Neuronal stem cell (in vitro differentiated cells): ENCODE measurements at regions not wholly inside any gene's neighbourhood (a gene's known extent, or its start where the extent isn't known, plus 50 kb on each side); places are given as distances from the start of the nearest gene placed in this dataset.
"Not testable (repeated sequence)": the region's sequence is repeated elsewhere in the genome, so short reads cannot be mapped to it uniquely, and the experiment has no call there.

ENCODE experiments used
- DNase-seq: peaks from one replicate; pipeline ENCODE4 v3.0.0-alpha.2; 2013; ENCODE audit warnings: low spot score
- H2AFZ ChIP-seq: one replicate; pipeline ENCODE4 v1.6.1; 2013; ENCODE audit warnings: mild to moderate bottlenecking, low read length, inconsistent platforms
- H2AK5ac ChIP-seq: 2 replicates; pipeline ENCODE4 v1.6.1; 2013; ENCODE audit warnings: low read depth, mild to moderate bottlenecking, inconsistent platforms, low read length, moderate library complexity, mixed read lengths
- H2BK120ac ChIP-seq: 2 replicates; pipeline ENCODE4 v1.6.1; 2013; ENCODE audit warnings: low read depth, mild to moderate bottlenecking, inconsistent platforms, low read length, moderate library complexity, mixed read lengths
- H2BK12ac ChIP-seq: one replicate; pipeline ENCODE4 v1.6.1; 2013; ENCODE audit warnings: low read length, inconsistent platforms
- H2BK15ac ChIP-seq: 2 replicates; pipeline ENCODE4 v1.6.1; 2013; ENCODE audit warnings: mild to moderate bottlenecking, low read length, inconsistent platforms, mixed read lengths
- H2BK5ac ChIP-seq: one replicate; pipeline ENCODE4 v1.6.1; 2013; ENCODE audit warnings: inconsistent platforms, mild to moderate bottlenecking, low read length, moderate library complexity
- H3K14ac ChIP-seq: one replicate; pipeline ENCODE4 v1.6.1; 2013; ENCODE audit warnings: low read length, inconsistent platforms
- H3K18ac ChIP-seq: 2 replicates; pipeline ENCODE4 v1.6.1; 2013; ENCODE audit warnings: low read length, inconsistent platforms
- H3K23ac ChIP-seq: 2 replicates; pipeline ENCODE4 v1.6.1; 2013; ENCODE audit warnings: low read depth, mild to moderate bottlenecking, mixed read lengths, low read length, inconsistent platforms; ENCODE audit not compliant: poor library complexity
- H3K27ac ChIP-seq: replicated peaks from 3 replicates; pipeline ENCODE4 v1.5.1; 2013; ENCODE audit warnings: low read length, inconsistent platforms
- H3K27me3 ChIP-seq, 3 experiments: 2 replicates each; pipeline ENCODE4 v1.6.1; 2013; ENCODE audit warnings: low read length in 3 of 3, mild to moderate bottlenecking in 2 of 3, inconsistent platforms in 1 of 3, low read depth in 1 of 3, mixed read lengths in 1 of 3, moderate library complexity in 1 of 3; ENCODE audit not compliant: control insufficient read depth in 3 of 3, insufficient read depth in 3 of 3
- H3K36me3 ChIP-seq, 2 donors: replicated peaks in 1 of 2; 2 replicates each; pipeline ENCODE4 v1.6.1; 2013; ENCODE audit warnings: low read length in 2 of 2; ENCODE audit not compliant: control insufficient read depth in 2 of 2, insufficient read depth in 2 of 2
- H3K4ac ChIP-seq: 2 replicates; pipeline ENCODE4 v1.6.1; 2013; ENCODE audit warnings: inconsistent platforms, mild to moderate bottlenecking, low read length, moderate library complexity
- H3K4me1 ChIP-seq, 2 donors: 1 replicate in 1 of 2; 2 replicates in 1 of 2; pipeline ENCODE4 v1.6.1; 2013; ENCODE audit warnings: low read length in 2 of 2, low read depth in 1 of 2; ENCODE audit not compliant: control insufficient read depth in 2 of 2, insufficient read depth in 1 of 2
- H3K4me2 ChIP-seq: one replicate; pipeline ENCODE4 v1.6.1; 2013; ENCODE audit warnings: mild to moderate bottlenecking, low read length, inconsistent platforms; ENCODE audit not compliant: insufficient read depth, poor library complexity, severe bottlenecking
- H3K4me3 ChIP-seq, 2 donors: 2 replicates each; pipeline ENCODE4 v1.5.1; 2013; ENCODE audit warnings: low read length in 2 of 2, mild to moderate bottlenecking in 2 of 2, inconsistent platforms in 1 of 2, moderate library complexity in 1 of 2
- H3K79me1 ChIP-seq: one replicate; pipeline ENCODE4 v1.6.1; 2013; ENCODE audit warnings: low read depth, mild to moderate bottlenecking, inconsistent platforms, low read length, moderate library complexity
- H3K9ac ChIP-seq: one replicate; pipeline ENCODE4 v1.6.1; 2013; ENCODE audit warnings: mild to moderate bottlenecking, low read depth, low read length, inconsistent platforms; ENCODE audit not compliant: poor library complexity
- H3K9me3 ChIP-seq, 2 donors: replicated peaks in 1 of 2; 2 replicates each; pipeline versions ENCODE3 to v1.6.1; 2013; ENCODE audit warnings: low read length in 2 of 2, mild to moderate bottlenecking in 2 of 2, inconsistent platforms in 1 of 2, low read depth in 1 of 2, mixed read lengths in 1 of 2, moderate library complexity in 1 of 2; ENCODE audit not compliant: control insufficient read depth in 2 of 2, insufficient read depth in 1 of 2
- H4K8ac ChIP-seq: one replicate; pipeline ENCODE4 v1.6.1; 2013; ENCODE audit warnings: low read depth, mild to moderate bottlenecking, inconsistent platforms, low read length, moderate library complexity
- H4K91ac ChIP-seq: one replicate; pipeline ENCODE4 v1.6.1; 2013; ENCODE audit warnings: low read length, low read depth, mild to moderate bottlenecking, inconsistent platforms; ENCODE audit not compliant: poor library complexity
- WGBS, 2 donors: extraction: QIAGEN DNeasy Blood & Tissue Kit; methylation state at CpG; one replicate each; pipeline ENCODE4 v1.1.7; 2013; ENCODE audit warnings: missing lambda C conversion rate in 2 of 2, mixed read lengths in 1 of 2; ENCODE audit not compliant: insufficient read length in 2 of 2, insufficient replicate concordance in 1 of 2; ENCODE audit errors: extremely low coverage in 2 of 2; 5-methylcytosine and 5-hydroxymethylcytosine counted together

DNA sequence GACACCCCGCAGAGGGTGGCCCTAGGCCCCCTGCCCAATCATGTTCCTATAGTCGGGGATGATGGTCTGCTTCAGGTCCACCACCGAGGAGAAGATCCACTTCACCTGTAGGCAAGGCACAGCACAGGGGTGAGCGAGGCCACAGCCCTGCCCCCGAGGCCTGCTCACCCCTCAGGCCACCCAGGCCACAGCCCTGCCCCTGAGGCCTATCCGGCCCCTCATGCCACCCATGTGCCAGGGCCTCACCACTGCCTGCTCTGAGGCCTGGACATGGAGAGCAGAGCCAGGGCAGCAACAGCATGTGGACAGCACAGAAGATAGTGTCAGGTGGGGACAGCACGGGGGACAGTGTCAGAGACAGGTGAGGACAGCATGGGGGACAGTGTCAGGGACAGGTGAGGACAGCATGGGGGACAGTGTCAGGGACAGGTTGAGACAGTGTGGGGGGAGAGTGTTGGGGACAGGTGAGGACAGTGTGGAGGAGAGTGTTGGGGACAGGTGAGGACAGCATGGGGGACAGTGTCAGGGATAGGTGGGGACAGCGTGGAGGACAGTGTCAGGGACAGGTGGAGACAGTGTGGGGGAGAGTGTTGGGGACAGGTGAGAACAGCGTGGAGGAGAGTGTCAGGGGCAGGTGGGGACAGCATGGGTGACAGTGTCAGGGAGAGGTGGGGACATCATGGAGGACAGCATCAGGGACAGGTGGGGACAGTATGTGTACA, 239.7 kb downstream of the TMEM121 start:
- Histone ChIP-seq H2BK5ac (no peak overlapping the region), H3K4ac (no peak overlapping the region), H2BK12ac (no peak overlapping the region), H3K9me3 (peaks cover 0 to 22% of the 10 kb centered on the region in 2 donors), H2AK5ac (no peak overlapping the region), H3K27me3 (peaks cover 0 to 17% (median 4%) of the 10 kb centered on the region in 3 experiments), H3K4me2 (no peak overlapping the region), H3K14ac (no peak overlapping the region), H2AFZ (no peak overlapping the region), H3K23ac (no peak overlapping the region), H3K4me1 (no peaks in the 10 kb centered on the region), H3K18ac (no peak overlapping the region), H4K91ac (no peak overlapping the region), H3K4me3 (peak overlapping the region in 1 of 2 donors; percentile 2), H3K27ac (no peak overlapping the region), H2BK120ac (no peak overlapping the region), H3K36me3 (peaks cover 0 to 4% of the 10 kb centered on the region in 2 donors), H4K8ac (no peak overlapping the region), H3K79me1 (peaks cover 6% of the 10 kb centered on the region), H2BK15ac (no peak overlapping the region), H3K9ac (peak overlapping the region; percentile 60)
- no CpG with 5 or more reads among the region's 9 CpGs for WGBS, 2 donors
- no peak for DNase-seq

DNA sequence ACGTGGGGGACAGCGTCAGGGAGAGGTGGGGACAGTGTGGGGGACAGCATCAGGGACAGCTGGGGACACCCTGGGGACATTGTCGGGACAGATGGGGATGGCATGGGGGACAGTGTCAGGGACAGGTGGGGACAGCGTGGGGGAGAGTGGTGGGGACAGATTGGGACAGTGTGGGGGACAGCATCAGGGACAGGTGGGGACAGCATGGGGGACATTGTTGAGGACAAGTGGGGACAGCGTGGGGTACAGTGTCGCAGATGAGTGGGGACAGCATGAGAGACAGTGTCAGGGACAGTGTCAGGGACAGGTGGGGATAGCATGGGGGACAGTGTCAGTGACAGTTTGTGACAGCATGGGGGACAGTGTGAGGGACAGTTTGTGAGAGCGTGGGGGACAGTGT, 240.9 kb downstream of the TMEM121 start:
- Histone ChIP-seq H3K9me3 (peaks cover 0 to 15% of the 10 kb centered on the region in 2 donors), H3K36me3 (peaks cover 0 to 2% of the 10 kb centered on the region in 2 donors), H3K4me2 (no peak overlapping the region), H2AFZ (no peak overlapping the region), H4K8ac (peak overlapping the region; percentile 17), H4K91ac (no peak overlapping the region), H2BK12ac (no peak overlapping the region), H2AK5ac (no peak overlapping the region), H3K9ac (no peak overlapping the region), H3K23ac (no peak overlapping the region), H3K79me1 (no peaks in the 10 kb centered on the region), H2BK120ac (no peak overlapping the region), H3K18ac (no peak overlapping the region), H3K4me1 (no peaks in the 10 kb centered on the region), H3K27me3 (peaks cover 0 to 17% (median 0%) of the 10 kb centered on the region in 3 experiments), H2BK5ac (no peak overlapping the region), H3K4ac (no peak overlapping the region), H2BK15ac (no peak overlapping the region), H3K14ac (no peak overlapping the region), H3K4me3 (no peak overlapping the region), H3K27ac (no peak overlapping the region)
- no peak for DNase-seq
- WGBS, 2 donors: no CpG with 5 or more reads among the region's 7 CpGs

DNA sequence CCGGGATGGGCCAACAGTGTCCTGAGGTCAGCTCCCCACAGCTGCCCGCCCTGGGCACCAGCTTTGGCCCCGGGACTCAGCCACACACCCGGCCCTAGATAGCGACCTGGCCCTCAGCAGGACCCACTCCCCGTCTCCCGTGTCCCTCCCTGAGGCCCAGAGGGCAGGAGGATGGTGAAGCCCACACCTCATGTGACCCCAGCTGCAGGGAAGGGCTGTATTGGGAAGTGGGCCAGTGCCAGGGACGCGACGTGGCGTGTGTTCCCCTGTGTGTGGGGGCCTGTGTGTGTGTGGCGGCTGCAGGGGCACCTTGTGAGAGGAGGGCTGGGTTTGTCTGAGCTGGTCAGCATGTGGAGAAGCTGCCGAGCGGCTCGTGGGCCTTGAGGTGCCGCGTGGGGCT, 241.7 kb downstream of the TMEM121 start:
- H3K9me3 ChIP-seq: peaks cover 0 to 16% of the 10 kb centered on the region in 2 donors
- not testable (repeated sequence) for H3K4me2 ChIP-seq, H3K9ac ChIP-seq, DNase-seq, H3K14ac ChIP-seq, H4K8ac ChIP-seq, H3K4me1 ChIP-seq, H3K18ac ChIP-seq, H4K91ac ChIP-seq, H3K4me3 ChIP-seq, H3K4ac ChIP-seq, H2BK12ac ChIP-seq, H3K27ac ChIP-seq, H2BK5ac ChIP-seq, H2AK5ac ChIP-seq, H2BK15ac ChIP-seq, H3K79me1 ChIP-seq, H3K36me3 ChIP-seq, H2AFZ ChIP-seq, H2BK120ac ChIP-seq, H3K23ac ChIP-seq
- no CpG with 5 or more reads among the region's 17 CpGs for WGBS, 2 donors
- H3K27me3 ChIP-seq: peaks cover 0 to 17% (median 0%) of the 10 kb centered on the region in 3 experiments

DNA sequence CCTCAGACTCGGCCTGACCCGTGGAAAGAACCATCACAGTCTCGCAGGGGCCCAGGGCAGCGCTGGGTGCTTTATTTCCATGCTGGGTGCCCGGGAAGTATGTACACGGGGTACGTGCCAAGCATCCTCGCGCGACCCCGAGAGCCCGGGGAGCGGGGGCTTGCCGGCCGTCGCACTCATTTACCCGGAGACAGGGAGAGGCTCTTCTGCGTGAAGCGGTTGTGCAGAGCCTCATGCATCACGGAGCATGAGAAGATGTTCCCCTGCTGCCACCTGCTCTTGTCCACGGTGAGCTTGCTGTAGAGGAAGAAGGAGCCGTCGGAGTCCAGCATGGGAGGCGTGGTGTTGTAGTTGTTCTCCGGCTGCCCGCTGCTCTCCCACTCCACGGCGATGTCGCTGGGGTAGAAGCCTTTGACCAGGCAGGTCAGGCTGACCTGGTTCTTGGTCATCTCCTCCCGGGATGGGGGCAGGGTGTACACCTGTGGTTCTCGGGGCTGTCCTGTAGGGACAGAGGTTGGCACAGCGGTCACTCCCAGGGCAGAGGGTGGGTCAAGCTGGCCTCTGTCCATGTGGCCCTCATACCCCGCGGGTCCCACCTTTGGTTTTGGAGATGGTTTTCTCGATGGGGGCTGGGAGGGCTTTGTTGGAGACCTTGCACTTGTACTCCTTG, 242.8 kb downstream of the TMEM121 start:
- not testable (repeated sequence) for H2AFZ ChIP-seq, H4K8ac ChIP-seq, H3K4me1 ChIP-seq, H2BK5ac ChIP-seq, H3K23ac ChIP-seq, H3K4ac ChIP-seq, H3K36me3 ChIP-seq, DNase-seq, H3K14ac ChIP-seq, H2BK12ac ChIP-seq, H2AK5ac ChIP-seq, H2BK15ac ChIP-seq, H3K4me2 ChIP-seq, H4K91ac ChIP-seq, H3K79me1 ChIP-seq, H3K9ac ChIP-seq, H2BK120ac ChIP-seq, H3K27ac ChIP-seq, H3K18ac ChIP-seq, H3K4me3 ChIP-seq
- H3K27me3 ChIP-seq: peaks cover 0 to 17% (median 0%) of the 10 kb centered on the region in 3 experiments
- H3K9me3 ChIP-seq: peaks cover 0 to 23% of the 10 kb centered on the region in 2 donors
- no CpG with 5 or more reads among the region's 35 CpGs for WGBS, 2 donors
